ENCODE measurements at regions not wholly inside any gene's neighbourhood (a gene's known extent, or its start where the extent isn't known, plus 50 kb on each side); places are given as distances from the start of the nearest gene placed in this dataset.

DNA sequence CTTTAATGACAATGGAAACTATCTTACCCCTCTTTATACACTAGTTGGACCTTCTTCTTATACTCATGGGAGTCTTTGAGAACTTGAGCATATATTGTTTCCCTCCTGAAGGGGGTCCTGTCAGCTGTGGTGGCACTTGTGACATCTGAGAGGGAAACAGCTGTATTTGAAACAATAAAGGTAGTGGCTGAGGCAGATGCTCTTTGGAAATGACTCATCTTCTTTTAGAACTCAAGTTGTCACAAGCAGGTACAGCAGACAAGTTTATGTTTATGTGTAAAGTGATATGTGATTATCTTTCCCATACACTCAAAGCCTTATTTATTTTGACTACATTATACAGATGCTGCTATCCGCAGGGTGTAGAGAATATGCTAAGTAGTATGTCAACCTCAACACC, 220.0 kb upstream of the GRM7 start:
- no peak for DNase-seq (ENCODE audit: low spot score)
- Histone ChIP-seq H3K4me3 (no peak overlapping the region), H3K27me3 (replicated peaks; ENCODE audit: insufficient read depth) (no peaks in the 10 kb centered on the region), H3K4me1 (ENCODE audit: control insufficient read depth in 1 of 2, low read depth in 2 of 2) (no peaks in the 10 kb centered on the region), H3K36me3 (no peaks in the 10 kb centered on the region), H3K9me3 (no peaks in the 10 kb centered on the region), H3K27ac (no peak overlapping the region)
- TF ChIP-seq, protein P1, sequence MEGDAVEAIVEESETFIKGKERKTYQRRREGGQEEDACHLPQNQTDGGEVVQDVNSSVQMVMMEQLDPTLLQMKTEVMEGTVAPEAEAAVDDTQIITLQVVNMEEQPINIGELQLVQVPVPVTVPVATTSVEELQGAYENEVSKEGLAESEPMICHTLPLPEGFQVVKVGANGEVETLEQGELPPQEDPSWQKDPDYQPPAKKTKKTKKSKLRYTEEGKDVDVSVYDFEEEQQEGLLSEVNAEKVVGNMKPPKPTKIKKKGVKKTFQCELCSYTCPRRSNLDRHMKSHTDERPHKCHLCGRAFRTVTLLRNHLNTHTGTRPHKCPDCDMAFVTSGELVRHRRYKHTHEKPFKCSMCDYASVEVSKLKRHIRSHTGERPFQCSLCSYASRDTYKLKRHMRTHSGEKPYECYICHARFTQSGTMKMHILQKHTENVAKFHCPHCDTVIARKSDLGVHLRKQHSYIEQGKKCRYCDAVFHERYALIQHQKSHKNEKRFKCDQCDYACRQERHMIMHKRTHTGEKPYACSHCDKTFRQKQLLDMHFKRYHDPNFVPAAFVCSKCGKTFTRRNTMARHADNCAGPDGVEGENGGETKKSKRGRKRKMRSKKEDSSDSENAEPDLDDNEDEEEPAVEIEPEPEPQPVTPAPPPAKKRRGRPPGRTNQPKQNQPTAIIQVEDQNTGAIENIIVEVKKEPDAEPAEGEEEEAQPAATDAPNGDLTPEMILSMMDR (IDR thresholded peaks at IDR 0.05) = no peak
- ATAC-seq (ENCODE audit: insufficient number of reproducible peaks, low FRiP score, low read depth) = no peak

DNA sequence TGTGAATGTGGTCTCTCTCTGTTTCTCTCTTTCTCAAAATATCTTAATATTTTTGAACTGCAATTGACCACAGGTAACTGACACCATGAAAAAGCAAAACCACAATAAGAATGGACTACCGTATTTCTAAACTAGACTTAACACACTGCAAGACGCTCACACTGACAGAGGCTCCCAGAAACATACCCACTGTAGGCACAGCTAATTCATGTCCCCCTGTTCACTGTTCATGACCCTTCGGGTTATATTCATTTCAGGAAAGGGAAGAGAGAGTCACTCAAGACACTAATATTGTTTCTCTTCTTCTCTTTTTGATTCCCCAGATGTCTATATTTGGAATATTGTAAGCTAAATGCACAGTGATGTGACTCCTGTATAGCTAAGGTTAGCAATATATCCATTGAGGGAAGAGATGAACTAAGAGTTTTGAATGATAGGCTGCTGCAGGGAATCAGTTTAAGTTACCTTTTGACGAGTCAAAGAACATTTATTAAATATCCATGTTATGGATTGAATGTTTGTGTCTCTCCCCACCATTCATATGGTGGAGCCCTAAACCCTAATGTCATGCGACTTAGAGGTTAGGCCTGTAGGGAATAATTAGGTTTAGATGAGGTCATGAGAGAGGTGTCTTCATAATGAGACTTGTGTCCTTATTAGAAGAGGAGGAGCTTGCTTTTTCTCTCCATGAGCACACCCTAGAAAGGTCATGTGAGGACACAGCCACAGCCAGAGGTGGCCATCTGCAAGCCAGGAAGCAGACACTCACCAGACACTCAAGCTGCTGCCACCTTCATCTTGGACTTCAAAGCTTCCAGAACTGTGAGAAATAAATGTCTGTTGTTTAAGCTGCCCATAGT, 216.6 kb upstream of the GRM7 start:
- no peaks in the 10 kb centered on the region for H3K36me3 ChIP-seq
- DNase-seq (ENCODE audit: low spot score) (no peak), ATAC-seq (ENCODE audit: insufficient number of reproducible peaks, low FRiP score, low read depth) (no peak)
- H3K27ac ChIP-seq = no peak overlapping the region
- no peak overlapping the region for H3K4me3 ChIP-seq
- TF ChIP-seq, protein P1 (IDR thresholded peaks at IDR 0.05) = no peak
- H3K27me3 ChIP-seq (replicated peaks; ENCODE audit: insufficient read depth) = no peaks in the 10 kb centered on the region
- H3K4me1 ChIP-seq (ENCODE audit: control insufficient read depth in 1 of 2, low read depth in 2 of 2) = no peaks in the 10 kb centered on the region
- no peaks in the 10 kb centered on the region for H3K9me3 ChIP-seq

DNA sequence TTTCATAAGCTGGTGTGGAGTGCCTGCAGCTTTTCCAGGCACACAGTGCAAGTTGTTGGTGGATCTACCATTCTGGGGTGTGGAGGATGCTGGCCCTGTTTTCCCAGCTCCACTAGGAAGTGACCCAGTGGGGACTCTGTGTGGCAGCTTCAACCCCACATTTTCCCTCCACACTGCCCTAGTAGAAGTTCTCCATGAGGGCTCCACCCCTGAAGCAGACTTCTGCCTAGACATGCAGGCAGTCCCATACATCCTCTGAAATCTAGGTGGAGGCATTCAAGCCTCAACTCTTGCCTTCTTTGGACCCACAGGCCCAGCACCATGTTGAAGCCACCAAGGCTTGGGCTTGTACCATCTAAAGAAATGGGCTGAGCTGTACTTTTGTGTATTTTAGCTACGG, 206.2 kb upstream of the GRM7 start:
- Histone ChIP-seq H3K36me3 (no peaks in the 10 kb centered on the region), H3K4me3 (no peak overlapping the region), H3K27ac (no peak overlapping the region), H3K4me1 (ENCODE audit: control insufficient read depth in 1 of 2, low read depth in 2 of 2) (no peaks in the 10 kb centered on the region), H3K9me3 (peaks cover 8% of the 10 kb centered on the region), H3K27me3 (replicated peaks; ENCODE audit: insufficient read depth) (no peaks in the 10 kb centered on the region)
- ATAC-seq (ENCODE audit: insufficient number of reproducible peaks, low FRiP score, low read depth) (no peak), DNase-seq (ENCODE audit: low spot score) (no peak)
- TF ChIP-seq, protein P1 (IDR thresholded peaks at IDR 0.05) = no peak

DNA sequence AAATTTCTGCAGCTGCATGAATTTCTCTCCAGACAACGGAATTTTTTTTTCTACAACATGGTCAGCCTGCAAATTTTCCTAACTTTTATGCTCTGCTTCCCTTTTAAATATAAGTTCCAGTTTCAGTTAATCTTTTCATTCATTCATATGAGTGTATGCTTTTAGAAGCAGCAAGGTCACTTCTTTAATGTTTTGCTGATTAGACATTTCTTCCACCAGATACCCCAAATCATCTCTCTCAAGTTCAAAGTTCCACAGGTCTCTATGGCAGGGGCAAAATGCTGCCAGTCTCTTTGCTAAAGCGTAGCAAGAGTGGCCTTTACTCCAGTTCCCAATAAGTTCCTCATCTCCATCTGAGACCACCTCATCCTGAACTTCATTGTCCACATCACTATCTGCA, 205.6 kb upstream of the GRM7 start:
- H3K27ac ChIP-seq = no peak overlapping the region
- H3K4me3 ChIP-seq = no peak overlapping the region
- TF ChIP-seq, protein P1 (IDR thresholded peaks at IDR 0.05) = no peak
- no peaks in the 10 kb centered on the region for H3K4me1 ChIP-seq (ENCODE audit: control insufficient read depth in 1 of 2, low read depth in 2 of 2)
- no peaks in the 10 kb centered on the region for H3K27me3 ChIP-seq (replicated peaks; ENCODE audit: insufficient read depth)
- H3K36me3 ChIP-seq = no peaks in the 10 kb centered on the region
- H3K9me3 ChIP-seq = peaks cover 8% of the 10 kb centered on the region
- ATAC-seq (ENCODE audit: insufficient number of reproducible peaks, low FRiP score, low read depth) = no peak
- no peak for DNase-seq (ENCODE audit: low spot score)

DNA sequence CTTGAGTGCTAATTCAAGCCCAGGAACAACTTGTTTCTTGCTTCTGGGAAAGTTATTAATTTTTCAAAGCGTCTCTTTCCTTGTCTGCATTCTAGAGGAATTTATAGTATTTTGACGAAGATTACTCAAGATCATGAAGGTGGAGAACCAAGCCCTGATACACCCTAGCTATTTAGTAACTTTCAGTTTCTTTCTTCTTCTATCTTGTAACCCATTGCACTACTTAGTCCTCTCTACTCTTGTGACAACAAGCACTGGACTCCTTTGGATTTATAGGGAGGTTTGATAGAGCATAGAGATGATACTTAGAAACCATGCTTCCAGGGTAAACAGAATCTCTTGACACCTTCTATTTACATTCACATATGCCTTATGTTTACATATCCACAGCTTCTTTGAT, 203.3 kb upstream of the GRM7 start:
- DNase-seq (ENCODE audit: low spot score) (no peak), ATAC-seq (ENCODE audit: insufficient number of reproducible peaks, low FRiP score, low read depth) (no peak)
- TF ChIP-seq, protein P1 (IDR thresholded peaks at IDR 0.05) = no peak
- no peak overlapping the region for H3K27ac ChIP-seq
- no peaks in the 10 kb centered on the region for H3K4me1 ChIP-seq (ENCODE audit: control insufficient read depth in 1 of 2, low read depth in 2 of 2)
- peaks cover 8% of the 10 kb centered on the region for H3K9me3 ChIP-seq
- H3K4me3 ChIP-seq = no peak overlapping the region
- no peaks in the 10 kb centered on the region for H3K27me3 ChIP-seq (replicated peaks; ENCODE audit: insufficient read depth)
- no peaks in the 10 kb centered on the region for H3K36me3 ChIP-seq
